Esophagus squamous epithelium (tissue), 5 donors: ENCODE measurements at regions not wholly inside any gene's neighbourhood (a gene's known extent, or its start where the extent isn't known, plus 50 kb on each side); places are given as distances from the start of the nearest gene placed in this dataset.
"Not testable (repeated sequence)": the region's sequence is repeated elsewhere in the genome, so short reads cannot be mapped to it uniquely, and the experiment has no call there.

Experiments used
- DNase-seq: peaks from one replicate; lab custom pipeline; 2025; lab: John Stamatoyannopoulos, UW
- H3K27ac ChIP-seq, 4 donors: fragments of 200-600 bp; sonication (generic); one replicate each; pipeline ENCODE4 v1.5.1; 2016 to 2019; ENCODE audit warnings: mild to moderate bottlenecking in 1 of 4
- H3K27me3 ChIP-seq, 4 donors: fragments of 200-600 bp; sonication (generic); 1 replicate in 3 of 4; 2 replicates in 1 of 4; pipeline versions ENCODE4 v1.5.1 to v1.6.0; 2017 to 2021; ENCODE audit warnings: antibody characterized with exemption in 1 of 4
- H3K36me3 ChIP-seq, 3 donors: fragments of 200-600 bp; sonication (generic); one replicate each; pipeline ENCODE4 v1.5.1; 2016 to 2019
- H3K4me1 ChIP-seq, 3 donors: fragments of 200-600 bp; sonication (generic); one replicate each; pipeline ENCODE4 v1.5.1; 2017 to 2019
- H3K4me3 ChIP-seq, 4 donors: fragments of 200-600 bp; sonication (generic); 1 replicate in 3 of 4; 2 replicates in 1 of 4; pipeline ENCODE4 v1.5.1; 2016 to 2019; ENCODE audit warnings: mild to moderate bottlenecking in 2 of 4, moderate library complexity in 1 of 4
- H3K9me3 ChIP-seq, 3 donors: fragments of 200-600 bp; sonication (generic); one replicate each; pipeline ENCODE4 v1.5.1; 2016 to 2019
- POLR2A ChIP-seq, 4 donors: fragments of 450-650 bp; IDR thresholded peaks; one replicate each; pipeline ENCODE4 v1.6.1; 2017; ENCODE audit warnings: antibody characterized with exemption in 4 of 4, mild to moderate bottlenecking in 4 of 4, moderate library complexity in 3 of 4
- WGBS, 2 donors: methylation state at CpG; one replicate each; pipeline ENCODE4 v1.1.5; 2018; 5-methylcytosine and 5-hydroxymethylcytosine counted together
- intact Hi-C: fragments of 100-400 bp; cut with DNase I; formaldehyde crosslinking; loops from one replicate; pipeline ENCODE4 v1.15.0; 2022
- TF ChIP-seq, protein P1 (sequence below), 6 experiments: fragments of 450-650 bp in 4 of 6; fragments of 200-600 bp in 2 of 6; sonication (generic) in 2 of 6; IDR thresholded peaks; one replicate each; pipeline ENCODE4 v1.5.1; 2016 to 2019; ENCODE audit warnings: antibody characterized with exemption in 6 of 6, mild to moderate bottlenecking in 4 of 6, moderate library complexity in 4 of 6
- donor health status: DM: yes; HTN: yes; CAD: no.

DNA sequence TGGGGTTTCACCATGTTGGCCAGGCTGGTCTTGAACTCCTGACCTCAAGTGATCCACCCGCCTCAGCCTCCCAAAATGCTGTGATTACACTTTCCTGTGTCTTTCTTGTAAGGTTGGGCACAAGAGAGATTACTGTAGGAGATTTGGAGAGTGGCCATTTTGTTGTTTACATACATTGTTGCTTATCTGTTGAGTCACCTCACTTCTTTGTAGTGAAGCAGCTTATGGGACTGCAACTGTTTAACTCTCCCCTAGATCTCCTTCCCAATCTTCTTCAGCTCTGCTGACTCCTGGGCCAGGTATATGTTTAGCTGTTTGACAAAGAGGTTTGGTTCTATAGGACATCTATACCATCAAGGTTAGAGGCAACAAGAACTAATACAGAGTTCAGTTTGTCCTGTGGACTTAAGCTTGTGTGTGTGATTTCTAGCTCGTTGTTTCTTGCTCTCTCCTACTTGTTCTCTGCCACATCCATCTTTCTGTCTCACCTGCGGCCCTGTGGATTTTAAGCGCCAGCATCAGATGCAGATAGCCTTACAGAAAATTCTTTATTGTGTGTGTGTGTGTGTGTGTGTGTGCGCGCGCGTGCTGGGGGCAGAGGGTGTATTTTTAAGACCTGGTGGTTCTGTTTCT is 95.4 kb downstream of the HAUS1 start:
- Histone ChIP-seq H3K4me1 (peaks cover 0 to 48% (median 2%) of the 10 kb centered on the region in 3 donors), H3K36me3 (peaks cover 0 to 22% (median 0%) of the 10 kb centered on the region in 3 donors), H3K27ac (peak overlapping the region; percentile 7 to 54 (median 20)), H3K9me3 (no peaks in the 10 kb centered on the region), H3K4me3 (no peak overlapping the region), H3K27me3 (no peaks in the 10 kb centered on the region)
- TF ChIP-seq, protein P1, sequence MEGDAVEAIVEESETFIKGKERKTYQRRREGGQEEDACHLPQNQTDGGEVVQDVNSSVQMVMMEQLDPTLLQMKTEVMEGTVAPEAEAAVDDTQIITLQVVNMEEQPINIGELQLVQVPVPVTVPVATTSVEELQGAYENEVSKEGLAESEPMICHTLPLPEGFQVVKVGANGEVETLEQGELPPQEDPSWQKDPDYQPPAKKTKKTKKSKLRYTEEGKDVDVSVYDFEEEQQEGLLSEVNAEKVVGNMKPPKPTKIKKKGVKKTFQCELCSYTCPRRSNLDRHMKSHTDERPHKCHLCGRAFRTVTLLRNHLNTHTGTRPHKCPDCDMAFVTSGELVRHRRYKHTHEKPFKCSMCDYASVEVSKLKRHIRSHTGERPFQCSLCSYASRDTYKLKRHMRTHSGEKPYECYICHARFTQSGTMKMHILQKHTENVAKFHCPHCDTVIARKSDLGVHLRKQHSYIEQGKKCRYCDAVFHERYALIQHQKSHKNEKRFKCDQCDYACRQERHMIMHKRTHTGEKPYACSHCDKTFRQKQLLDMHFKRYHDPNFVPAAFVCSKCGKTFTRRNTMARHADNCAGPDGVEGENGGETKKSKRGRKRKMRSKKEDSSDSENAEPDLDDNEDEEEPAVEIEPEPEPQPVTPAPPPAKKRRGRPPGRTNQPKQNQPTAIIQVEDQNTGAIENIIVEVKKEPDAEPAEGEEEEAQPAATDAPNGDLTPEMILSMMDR (IDR thresholded peaks at IDR 0.05), result no peak
- TF ChIP-seq POLR2A (IDR thresholded peaks at IDR 0.05), result no peak
- WGBS, 2 donors, result 77 to 85% methylated on average over 7 to 8 of the region's 8 CpGs
- no peak for DNase-seq
- intact Hi-C loops, result no loop called here

DNA sequence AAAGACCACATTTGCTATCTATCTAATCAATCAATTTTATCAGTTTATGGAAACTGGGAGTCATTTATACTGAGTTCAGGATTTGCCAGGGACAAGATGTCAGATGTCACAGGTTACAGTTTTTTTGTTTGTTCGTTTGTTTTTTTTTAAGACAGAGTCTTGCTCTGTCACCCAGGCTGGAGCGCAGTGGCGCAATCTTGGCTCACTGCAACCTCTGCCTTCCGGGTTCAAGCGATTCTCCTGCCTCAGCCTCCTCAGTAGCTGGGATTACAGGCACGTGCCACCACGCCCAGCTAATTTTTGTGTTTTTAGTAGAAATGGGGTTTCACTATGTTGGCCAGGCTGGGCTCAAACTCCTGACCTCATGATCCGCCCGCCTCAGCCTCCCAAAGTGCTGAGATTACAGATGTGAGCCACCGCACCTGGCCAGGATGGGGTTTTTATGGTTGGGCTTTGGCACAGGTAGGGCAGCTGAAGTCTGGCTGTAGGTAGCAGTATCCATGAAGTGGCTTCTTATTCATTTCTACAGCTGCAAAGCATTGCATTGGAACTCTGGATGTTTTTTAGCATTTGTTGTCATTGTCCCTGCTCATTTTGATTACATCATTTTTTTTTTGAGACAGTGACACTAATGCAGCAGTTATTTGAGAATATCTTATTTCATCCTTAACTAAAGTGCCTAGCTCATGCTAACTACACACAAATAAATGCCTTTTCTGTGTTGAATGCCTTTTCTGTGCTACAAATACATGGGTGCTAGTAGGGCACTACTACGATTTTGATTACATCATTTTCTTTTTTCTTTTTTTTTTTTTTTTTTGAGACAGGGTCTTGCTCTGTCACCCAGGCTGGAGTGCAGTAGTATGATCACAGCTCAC is 96.2 kb downstream of the HAUS1 start:
- Histone ChIP-seq H3K4me1 (peaks cover 0 to 49% (median 2%) of the 10 kb centered on the region in 3 donors), H3K36me3 (peaks cover 0 to 22% (median 0%) of the 10 kb centered on the region in 3 donors), H3K27ac (peak overlapping the region in 2 of 4 donors; percentile 26 to 54)
- H3K9me3 ChIP-seq, DNase-seq, intact Hi-C loops, H3K27me3 ChIP-seq, H3K4me3 ChIP-seq: not testable (repeated sequence)
- WGBS, 2 donors, result 85 to 87% methylated on average over 11 of the region's 11 CpGs

DNA sequence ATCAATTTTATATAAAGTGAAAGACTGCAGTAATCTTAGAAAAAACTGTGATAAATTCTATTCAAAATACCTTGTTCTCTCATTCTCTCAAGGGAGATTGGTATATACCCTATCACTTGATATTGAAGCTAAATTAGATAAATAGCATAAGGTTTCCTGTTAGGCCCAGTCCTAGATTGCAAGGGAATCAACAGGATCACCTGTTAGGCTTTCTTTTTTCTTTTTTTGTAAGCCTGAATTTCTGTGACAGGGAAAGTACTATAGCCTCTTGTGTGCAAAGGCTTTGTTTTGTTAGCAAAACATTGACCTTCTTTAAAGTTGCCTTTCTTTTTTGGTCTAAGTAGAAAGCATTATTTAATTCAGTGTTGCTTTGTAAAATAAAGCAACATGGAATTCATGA is 100.0 kb downstream of the HAUS1 start:
- Histone ChIP-seq H3K36me3 (no peaks in the 10 kb centered on the region), H3K4me1 (peaks cover 0 to 42% (median 2%) of the 10 kb centered on the region in 3 donors), H3K27me3 (no peaks in the 10 kb centered on the region), H3K9me3 (no peaks in the 10 kb centered on the region), H3K4me3 (no peak overlapping the region), H3K27ac (no peak overlapping the region)
- no peak for DNase-seq
- TF ChIP-seq POLR2A (IDR thresholded peaks at IDR 0.05), result no peak
- TF ChIP-seq, protein P1 (IDR thresholded peaks at IDR 0.05), result no peak
- intact Hi-C loops, result no loop called here

DNA sequence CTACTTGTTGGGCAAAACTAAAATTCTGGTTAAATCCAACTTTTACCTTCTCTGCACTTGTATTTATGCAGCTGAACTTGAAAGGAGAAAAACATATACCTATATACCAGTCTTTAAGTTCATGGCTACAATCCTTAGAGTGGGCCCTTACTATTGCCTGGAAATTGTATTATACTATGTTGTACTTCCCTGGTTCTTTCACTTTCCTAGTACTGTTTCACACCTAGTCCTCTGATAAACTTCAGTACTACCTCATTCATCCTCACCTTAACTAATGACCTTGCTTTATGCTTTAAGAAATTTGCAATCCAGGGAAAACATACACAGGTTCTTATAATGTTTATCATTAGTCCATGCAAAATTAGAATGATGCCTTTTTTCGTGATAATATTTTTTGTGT is 103.8 kb downstream of the HAUS1 start:
- no peaks in the 10 kb centered on the region for H3K9me3 ChIP-seq
- H3K4me1 ChIP-seq, result peaks cover 0 to 24% (median 0%) of the 10 kb centered on the region in 3 donors
- TF ChIP-seq, protein P1 (IDR thresholded peaks at IDR 0.05), result no peak
- TF ChIP-seq POLR2A (IDR thresholded peaks at IDR 0.05), result no peak
- DNase-seq, result no peak
- no peak overlapping the region for H3K27ac ChIP-seq
- intact Hi-C loops, result no loop called here
- H3K4me3 ChIP-seq, result no peak overlapping the region
- H3K36me3 ChIP-seq, result no peaks in the 10 kb centered on the region
- no peaks in the 10 kb centered on the region for H3K27me3 ChIP-seq
- 46% methylated on average over 1 of the region's 1 CpG; no CpG with 5 or more reads in 1 of the 2 donors for WGBS, 2 donors

DNA sequence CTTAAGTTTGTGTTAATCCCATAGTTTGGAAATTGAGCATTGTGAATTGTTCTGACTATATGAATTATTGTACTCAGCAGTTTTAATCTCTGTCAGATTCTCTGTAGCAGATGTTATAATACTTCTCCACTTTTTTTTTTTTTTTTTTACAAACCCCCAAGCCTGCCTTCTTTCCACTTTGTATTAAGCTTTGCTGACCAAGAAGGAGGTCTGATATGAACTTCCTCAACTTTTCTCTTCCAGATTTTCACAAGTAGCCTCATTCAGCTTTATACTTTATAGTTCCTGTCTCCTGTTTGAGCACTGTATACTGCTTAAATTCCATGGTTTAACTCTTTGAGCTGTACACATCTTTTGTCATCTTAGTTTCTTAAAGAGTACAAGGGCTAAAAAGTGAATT is 105.0 kb downstream of the HAUS1 start:
- no peaks in the 10 kb centered on the region for H3K27me3 ChIP-seq
- H3K36me3 ChIP-seq, result no peaks in the 10 kb centered on the region
- TF ChIP-seq, protein P1 (IDR thresholded peaks at IDR 0.05), result no peak
- TF ChIP-seq POLR2A (IDR thresholded peaks at IDR 0.05), result no peak
- no peak for DNase-seq
- H3K4me3 ChIP-seq, result no peak overlapping the region
- H3K9me3 ChIP-seq, result no peaks in the 10 kb centered on the region
- intact Hi-C loops, result no loop called here
- peaks cover 0 to 13% (median 0%) of the 10 kb centered on the region in 3 donors for H3K4me1 ChIP-seq
- no peak overlapping the region for H3K27ac ChIP-seq
